NCI-H1694 treated with DMSO at 0.1 percent for 48 hours (cell line): ENCODE measurements at regions not wholly inside any gene's neighbourhood (a gene's known extent, or its start where the extent isn't known, plus 50 kb on each side); places are given as distances from the start of the nearest gene placed in this dataset.

Experiments
- DNase-seq: peaks from one replicate; lab custom pipeline; 2025; lab: John Stamatoyannopoulos, UW

- DNase-seq: no peak
These were observed 296.8 kb upstream of the MKI67 start for GRCh38 chr10:128422999-128423398.

- DNase-seq: no peak
These were observed 303.1 kb upstream of the MKI67 start for GRCh38 chr10:128429321-128429720.

- DNase-seq: no peak
These were observed 303.8 kb upstream of the MKI67 start for GRCh38 chr10:128429835-128430513.

- no peak for DNase-seq
These were observed 304.9 kb upstream of the MKI67 start for GRCh38 chr10:128431083-128431482.

- DNase-seq: no peak
These were observed 305.3 kb upstream of the MKI67 start for GRCh38 chr10:128431506-128431905.

GRCh38 chr10:128432011-128432410 lies 305.8 kb upstream of the MKI67 start:
- peak; percentile 35 for DNase-seq

GRCh38 chr10:128432423-128432822 lies 306.2 kb upstream of the MKI67 start:
- peak; percentile 35 for DNase-seq

GRCh38 chr10:128435811-128436210 lies 309.6 kb upstream of the MKI67 start:
- DNase-seq: no peak

- no peak for DNase-seq
These were observed 311.6 kb upstream of the MKI67 start for GRCh38 chr10:128437786-128438345.

- DNase-seq: no peak
These were observed 312.3 kb upstream of the MKI67 start for GRCh38 chr10:128438417-128439063.

GRCh38 chr10:128440513-128441160 lies 314.4 kb upstream of the MKI67 start:
- no peak for DNase-seq

- DNase-seq: no peak
These were observed 317.8 kb upstream of the MKI67 start for GRCh38 chr10:128443925-128444518.

GRCh38 chr10:128448796-128449195 lies 322.6 kb upstream of the MKI67 start:
- DNase-seq: no peak

- DNase-seq: no peak
These were observed 325.7 kb upstream of the MKI67 start for GRCh38 chr10:128451879-128452278.

GRCh38 chr10:128456271-128456670 lies 330.0 kb upstream of the MKI67 start:
- no peak for DNase-seq

GRCh38 chr10:128457136-128457535 lies 330.9 kb upstream of the MKI67 start:
- DNase-seq: no peak

GRCh38 chr10:128461991-128462390 lies 335.8 kb upstream of the MKI67 start:
- DNase-seq: no peak

GRCh38 chr10:128462844-128463243 lies 336.6 kb upstream of the MKI67 start:
- DNase-seq: no peak

GRCh38 chr10:128463991-128464760 lies 338.0 kb upstream of the MKI67 start:
- DNase-seq: no peak

- no peak for DNase-seq
These were observed 339.5 kb upstream of the MKI67 start for GRCh38 chr10:128465697-128466096.

GRCh38 chr10:128466831-128467371 lies 340.7 kb upstream of the MKI67 start:
- DNase-seq: no peak

- DNase-seq: no peak
These were observed 342.2 kb upstream of the MKI67 start for GRCh38 chr10:128468462-128468861.
